GM12878 (cell line): ENCODE measurements at regions not wholly inside any gene's neighbourhood (a gene's known extent, or its start where the extent isn't known, plus 50 kb on each side); places are given as distances from the start of the nearest gene placed in this dataset.

Experiments used
- ATAC-seq: fragments of 200-7000 bp; cut with Tn5 transposase; 3 replicates; pipeline ENCODE4 v1.9.1; 2020; ENCODE audit warnings: mild to moderate bottlenecking, moderate library complexity
- BruUV-seq: library from RNA; stranded (reverse); fragments of 400-500 nt; replicated peaks from 2 replicates; lab custom pipeline; 2021; lab: Mats Ljungman, UMichigan
- CTCF ChIA-PET: fragments of 300-600 bp; sonication (Branson Sonifier 250); formaldehyde crosslinking; extraction: SDS; loops from one replicate; lab custom pipeline; 2021; ENCODE audit warnings: inconsistent platforms; lab: Yijun Ruan, JAX
- POLR2A ChIA-PET: fragments of 350-600 bp; formaldehyde crosslinking; extraction: SDS; loops from one replicate; lab custom pipeline; 2021; ENCODE audit warnings: inconsistent platforms; lab: Charles Lee
- RAD21 ChIA-PET: fragments of 300-600 bp; sonication (Branson Sonifier 250); formaldehyde crosslinking; loops from one replicate; lab custom pipeline; 2023; ENCODE audit warnings: antibody characterized with exemption; ENCODE audit not compliant: unreplicated experiment; lab: Charles Lee
- SMC1A ChIA-PET: fragments of 300-600 bp; sonication (Branson Sonifier 250); formaldehyde crosslinking; loops from one replicate; lab custom pipeline; 2023; ENCODE audit not compliant: unreplicated experiment, uncharacterized antibody; lab: Charles Lee
- DNase-seq: peaks from one replicate; pipeline ENCODE4 v3.0.0-alpha.2; 2011; ENCODE audit warnings: low read depth, low spot score
- FAIRE-seq: peaks from 3 replicates; lab custom pipeline; 2011; peaks lifted over from hg19 to GRCh38; lab: Jason Lieb, UNC
- H2AFZ ChIP-seq: 2 replicates; pipeline ENCODE4 v1.6.0; 2011; ENCODE audit warnings: low read depth, low read length, control low read depth; ENCODE audit not compliant: control insufficient read depth
- H3K27ac ChIP-seq: 2 replicates; pipeline ENCODE4 v1.5.1; 2011; ENCODE audit warnings: control low read depth; ENCODE audit not compliant: control insufficient read depth, insufficient read depth
- H3K27me3 ChIP-seq, 2 experiments: replicated peaks in 1 of 2; 2 replicates each; pipeline versions ENCODE4 v1.6.0 to v1.6.1; 2011; ENCODE audit warnings: low read length in 1 of 2; ENCODE audit not compliant: control insufficient read depth in 2 of 2, insufficient read depth in 2 of 2
- H3K36me3 ChIP-seq, 2 experiments: 2 replicates each; pipeline ENCODE4 v1.5.1; 2011; ENCODE audit warnings: low read length in 1 of 2; ENCODE audit not compliant: control insufficient read depth in 2 of 2, insufficient read depth in 2 of 2
- H3K4me1 ChIP-seq: 2 replicates; pipeline ENCODE4 v1.6.1; 2011; ENCODE audit warnings: mild to moderate bottlenecking, low read length, moderate library complexity, mixed read lengths; ENCODE audit not compliant: control insufficient read depth, insufficient read depth
- H3K4me2 ChIP-seq: 2 replicates; pipeline ENCODE4 v1.6.0; 2011; ENCODE audit warnings: control low read depth; ENCODE audit not compliant: control insufficient read depth, insufficient read depth
- H3K4me3 ChIP-seq: fragments of 200-600 bp; sonication (generic); 2 replicates; pipeline ENCODE4 v1.5.1; 2016
- H3K79me2 ChIP-seq: 2 replicates; pipeline ENCODE4 v1.6.0; 2011; ENCODE audit warnings: low read length; ENCODE audit not compliant: control insufficient read depth, insufficient read depth
- H3K9ac ChIP-seq: 2 replicates; pipeline ENCODE4 v1.8.0; 2011; ENCODE audit warnings: low read length, control low read depth, mixed read lengths; ENCODE audit not compliant: control insufficient read depth, insufficient read depth
- H3K9me3 ChIP-seq: replicated peaks from 3 replicates; pipeline ENCODE4 v1.5.1; 2011; ENCODE audit warnings: mild to moderate bottlenecking, low read length; ENCODE audit not compliant: control insufficient read depth, insufficient read depth
- H4K20me1 ChIP-seq: 2 replicates; pipeline ENCODE4 v1.6.0; 2011; ENCODE audit not compliant: control insufficient read depth, insufficient read depth
- EZH2 ChIP-seq: IDR thresholded peaks from 2 replicates; pipeline ENCODE4 v1.6.1; 2012; ENCODE audit warnings: low read depth, mild to moderate bottlenecking, control low read depth, inconsistent platforms, low read length, borderline replicate concordance; ENCODE audit not compliant: control insufficient read depth
- FOXK2 ChIP-seq: fragments of 450-650 bp; IDR thresholded peaks from 2 replicates; pipeline ENCODE4 v1.6.1; 2017; ENCODE audit warnings: mild to moderate bottlenecking, moderate library complexity
- FOXM1 ChIP-seq: IDR thresholded peaks from 2 replicates; pipeline ENCODE4 v1.6.1; 2012; ENCODE audit warnings: low read depth, mild to moderate bottlenecking, inconsistent platforms, low read length, moderate library complexity
- MXI1 ChIP-seq: fragments of 150-350 bp; IDR thresholded peaks from 2 replicates; pipeline ENCODE4 v1.6.1; 2011; ENCODE audit warnings: low read depth, mild to moderate bottlenecking, inconsistent platforms, low read length, improper control_type of control experiment
- NFIC ChIP-seq: IDR thresholded peaks from 2 replicates; pipeline ENCODE4 v1.6.1; 2012; ENCODE audit warnings: low read depth, mild to moderate bottlenecking, inconsistent platforms, low read length, moderate library complexity
- NFYA ChIP-seq: IDR thresholded peaks from 2 replicates; pipeline ENCODE4 v1.6.1; 2011; ENCODE audit warnings: low read depth, mild to moderate bottlenecking, low read length, improper control_type of control experiment, borderline replicate concordance
- SMARCA5 ChIP-seq: fragments of 450-650 bp; IDR thresholded peaks from 2 replicates; pipeline ENCODE4 v1.6.1; 2017; ENCODE audit warnings: mild to moderate bottlenecking
- ZBTB4 ChIP-seq: fragments of 450-650 bp; formaldehyde crosslinking; IDR thresholded peaks from 2 replicates; pipeline ENCODE4 v1.4.0; 2022; ENCODE audit warnings: mild to moderate bottlenecking, moderate library complexity
- WGBS: methylation state at CpG from one replicate; pipeline ENCODE4 v1.1.6; 2016; ENCODE audit warnings: low lambda C conversion rate; ENCODE audit not compliant: insufficient replicate concordance, insufficient coverage; ENCODE audit errors: missing lambda C conversion rate; 5-methylcytosine and 5-hydroxymethylcytosine counted together
- in situ Hi-C: fragments of 300-500 bp; cut with MboI; formaldehyde crosslinking; loops from 9 replicates; pipeline ENCODE4 v1.14.3; 2018; ENCODE audit warnings: mixed read lengths
- intact Hi-C: fragments of 100-400 bp; cut with micrococcal nuclease; formaldehyde crosslinking; loops from one replicate; pipeline ENCODE4 v1.14.2; 2022; ENCODE audit not compliant: unreplicated experiment

DNA sequence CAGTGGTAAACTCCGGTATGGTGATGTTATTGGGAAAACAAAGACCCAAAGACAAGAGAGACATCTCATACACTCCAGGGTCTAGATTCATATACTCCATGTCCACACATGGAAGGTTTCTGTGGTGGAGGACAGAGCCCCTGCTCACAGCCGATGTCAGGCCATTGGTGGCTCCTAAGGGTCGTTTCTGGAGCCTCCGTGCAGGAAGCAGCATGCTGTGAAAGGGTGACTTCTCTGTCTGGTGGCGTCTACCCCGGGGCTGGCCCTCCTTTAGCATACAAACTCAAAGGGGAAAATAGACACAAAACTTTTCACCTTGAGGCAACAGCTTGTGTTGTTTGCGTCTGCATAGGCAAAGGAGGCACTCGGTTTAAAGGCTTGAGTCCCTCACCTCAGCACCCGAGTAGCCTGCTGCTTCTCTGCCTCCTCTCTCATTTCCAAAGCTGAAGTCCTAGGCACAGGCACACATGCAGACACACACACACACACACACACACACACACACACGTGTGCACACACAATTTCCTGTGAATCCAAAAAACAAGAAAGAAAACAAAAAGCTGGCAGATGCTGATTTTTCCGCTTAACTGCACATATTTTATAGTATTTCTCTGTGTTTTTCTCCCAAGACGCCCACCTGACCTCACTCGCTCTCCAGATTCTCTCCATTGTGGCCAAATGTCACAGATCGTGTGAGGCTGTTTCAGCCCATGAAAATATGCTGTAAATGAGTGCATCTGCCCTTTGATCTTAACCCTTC, 601.4 kb upstream of the MGMT start:
- POLR2A ChIA-PET, result no interaction called here
- SMC1A ChIA-PET, result interaction anchor here (1.5 kb wide), 1 partner anchor 9 kb away, joined by 3 read pairs; no protein-coding TSS in a partner anchor
- H3K4me2 ChIP-seq, result no peak overlapping the region
- RAD21 ChIA-PET, result no interaction called here
- intact Hi-C loops (no loop called here), in situ Hi-C loops (no loop called here)
- H2AFZ ChIP-seq, result no peak overlapping the region
- H3K4me1 ChIP-seq, result no peaks in the 10 kb centered on the region
- FAIRE-seq, result no peak
- H3K27me3 ChIP-seq, result no peaks in the 10 kb centered on the region
- H4K20me1 ChIP-seq, result no peaks in the 10 kb centered on the region
- 6% methylated on average over 14 of the region's 14 CpGs for WGBS
- no peaks in the 10 kb centered on the region for H3K9me3 ChIP-seq
- no peaks in the 10 kb centered on the region for H3K79me2 ChIP-seq
- no peak overlapping the region for H3K4me3 ChIP-seq
- DNase-seq, result no peak
- TF ChIP-seq NFYA, result no peak
- no peak for TF ChIP-seq FOXM1
- no peak for TF ChIP-seq MXI1
- no peak for TF ChIP-seq SMARCA5
- TF ChIP-seq NFIC, result no peak
- no peak for TF ChIP-seq FOXK2
- TF ChIP-seq EZH2, result no peak
- no peak for TF ChIP-seq ZBTB4 (CRISPR knock-in tag)
- BruUV-seq, result no TSS peak
- H3K27ac ChIP-seq, result no peak overlapping the region
- no peak for ATAC-seq
- H3K9ac ChIP-seq, result no peak overlapping the region
- CTCF ChIA-PET, result no interaction called here
- no peaks in the 10 kb centered on the region for H3K36me3 ChIP-seq
